ENCODE measurements at regions not wholly inside any gene's neighbourhood (a gene's known extent, or its start where the extent isn't known, plus 50 kb on each side); places are given as distances from the start of the nearest gene placed in this dataset.
A peak's percentile ranks its signal among the peaks of the same experiment; 100 is the strongest.
"Not testable (repeated sequence)": the region's sequence is repeated elsewhere in the genome, so short reads cannot be mapped to it uniquely, and the experiment has no call there.

- no peak for DNase-seq (ENCODE audit: low spot score)
Measured at GRCh38 chr4:104138116-104138515, 356.6 kb downstream of the CXXC4 start.

GRCh38 chr4:104129243-104129642 is 365.5 kb downstream of the CXXC4 start:
- no peak for DNase-seq (ENCODE audit: low spot score)

- no peak for DNase-seq (ENCODE audit: low spot score)
Measured at GRCh38 chr4:104128850-104129213, 365.9 kb downstream of the CXXC4 start.

- DNase-seq (ENCODE audit: low spot score) = no peak
Measured at GRCh38 chr4:104128031-104128849, 366.5 kb downstream of the CXXC4 start.

GRCh38 chr4:104123021-104123420 is 371.7 kb downstream of the CXXC4 start:
- no peak for DNase-seq (ENCODE audit: low spot score)

GRCh38 chr4:104117776-104118175 is 376.9 kb downstream of the CXXC4 start:
- no peak for DNase-seq (ENCODE audit: low spot score)

- no peak for DNase-seq (ENCODE audit: low spot score)
Measured at GRCh38 chr4:104113850-104114249, 380.8 kb downstream of the CXXC4 start.

GRCh38 chr4:104099141-104099540 is 379.4 kb upstream of the TACR3 start:
- no peak for DNase-seq (ENCODE audit: low spot score)

- no peak for DNase-seq (ENCODE audit: low spot score)
Measured at GRCh38 chr4:104093247-104093646, 373.5 kb upstream of the TACR3 start.

GRCh38 chr4:104073229-104073628 is 353.4 kb upstream of the TACR3 start:
- DNase-seq (ENCODE audit: low spot score) = no peak

GRCh38 chr4:104066533-104066932 is 346.7 kb upstream of the TACR3 start:
- no peak for DNase-seq (ENCODE audit: low spot score)

GRCh38 chr4:104064646-104065577 is 345.1 kb upstream of the TACR3 start:
- peak; percentile 29 for DNase-seq (ENCODE audit: low spot score)

GRCh38 chr4:104063341-104063740 is 343.6 kb upstream of the TACR3 start:
- DNase-seq (ENCODE audit: low spot score) = no peak

- no peak for DNase-seq (ENCODE audit: low spot score)
Measured at GRCh38 chr4:104044369-104044768, 324.6 kb upstream of the TACR3 start.

- DNase-seq (ENCODE audit: low spot score) = no peak
Measured at GRCh38 chr4:104032896-104033295, 313.1 kb upstream of the TACR3 start.

- DNase-seq (ENCODE audit: low spot score) = no peak
Measured at GRCh38 chr4:104025251-104025650, 305.5 kb upstream of the TACR3 start.

- no peak for DNase-seq (ENCODE audit: low spot score)
Measured at GRCh38 chr4:104022831-104023230, 303.0 kb upstream of the TACR3 start.

GRCh38 chr4:104022226-104022625 is 302.4 kb upstream of the TACR3 start:
- DNase-seq (ENCODE audit: low spot score) = no peak

GRCh38 chr4:104020641-104021040 is 300.9 kb upstream of the TACR3 start:
- no peak for DNase-seq (ENCODE audit: low spot score)

GRCh38 chr4:104017213-104017612 is 297.4 kb upstream of the TACR3 start:
- DNase-seq (ENCODE audit: low spot score) = no peak

GRCh38 chr4:104015680-104016079 is 295.9 kb upstream of the TACR3 start:
- DNase-seq (ENCODE audit: low spot score) = peak; percentile 3

- DNase-seq (ENCODE audit: low spot score) = no peak
Measured at GRCh38 chr4:104010722-104011121, 290.9 kb upstream of the TACR3 start.

GRCh38 chr4:104002318-104002717 is 282.5 kb upstream of the TACR3 start:
- not testable (repeated sequence) for DNase-seq (ENCODE audit: low spot score)
